GM12892 (cell line): ENCODE measurements at regions not wholly inside any gene's neighbourhood (a gene's known extent, or its start where the extent isn't known, plus 50 kb on each side); places are given as distances from the start of the nearest gene placed in this dataset.

Source experiments
- POLR2A ChIP-seq: IDR thresholded peaks from 2 replicates; pipeline ENCODE4 v1.6.1; 2011; ENCODE audit warnings: low read depth, low read length, control low read depth
- POLR2AphosphoS5 ChIP-seq: IDR thresholded peaks from 2 replicates; pipeline ENCODE4 v1.6.1; 2011; ENCODE audit warnings: low read depth, low read length, control low read depth
- TAF1 ChIP-seq: IDR thresholded peaks from 2 replicates; pipeline ENCODE4 v1.6.1; 2011; ENCODE audit warnings: low read depth, mild to moderate bottlenecking, control low read depth, low read length, borderline replicate concordance

- no peak for TF ChIP-seq POLR2A
- no peak for TF ChIP-seq TAF1
- no peak for TF ChIP-seq POLR2AphosphoS5
These were observed 350.2 kb upstream of the CHAC2 start for GRCh38 chr2:53417385-53417784.
